ENCODE measurements at regions not wholly inside any gene's neighbourhood (a gene's known extent, or its start where the extent isn't known, plus 50 kb on each side); places are given as distances from the start of the nearest gene placed in this dataset.

DNA sequence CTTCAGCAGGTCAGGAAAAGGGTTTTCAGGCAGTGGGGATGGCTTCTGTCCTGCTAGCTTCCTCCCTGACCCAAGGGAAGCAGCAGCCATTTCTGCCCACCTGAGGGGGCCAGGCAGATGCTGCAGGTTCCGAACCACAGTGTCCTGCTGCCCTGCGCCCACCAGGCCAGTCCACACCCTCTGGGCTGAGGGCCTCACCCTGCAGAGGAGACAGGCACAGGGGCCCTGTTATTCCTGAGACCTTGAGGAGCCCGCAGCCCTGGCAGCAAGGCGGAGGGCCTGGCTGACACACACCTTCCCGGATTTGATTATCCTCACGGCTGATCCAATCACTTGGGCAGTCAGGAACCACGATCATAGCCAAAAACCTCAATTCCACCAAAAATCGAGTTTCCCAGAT lies 725.8 kb downstream of the BRD1 start:
- POLR2A ChIA-PET = no interaction called here
- no peaks in the 10 kb centered on the region for H3K9me2 ChIP-seq (ENCODE audit: insufficient read depth)
- DNase-seq (ENCODE audit: low read depth, low spot score) (no peak), ATAC-seq (no peak)
- H3K4me1 ChIP-seq (ENCODE audit: control insufficient read depth in 1 of 2, insufficient read depth in 2 of 2, low read length in 2 of 2) = peaks cover 8 to 13% of the 10 kb centered on the region in 2 experiments
- no TSS peak for BruUV-seq (replicated peaks)
- no peak overlapping the region for H3K27ac ChIP-seq (ENCODE audit: low read depth, low read length)
- H3K79me2 ChIP-seq (ENCODE audit: insufficient read depth, low read length) = no peaks in the 10 kb centered on the region
- no peak overlapping the region for H2AFZ ChIP-seq (ENCODE audit: low read depth, low read length, poor library complexity, severe bottlenecking)
- RAD21 ChIA-PET (ENCODE audit: low non-redundant PET in 1 of 2, low total read pairs in 2 of 2, uncharacterized antibody in 2 of 2, unreplicated experiment in 2 of 2) = no interaction called here
- CTCF ChIA-PET = no interaction called here
- no peaks in the 10 kb centered on the region for H3K9me3 ChIP-seq (ENCODE audit: control insufficient read depth in 1 of 2, insufficient read depth in 1 of 2, low read depth in 1 of 2, low read length in 2 of 2)
- TF ChIP-seq, protein P1, sequence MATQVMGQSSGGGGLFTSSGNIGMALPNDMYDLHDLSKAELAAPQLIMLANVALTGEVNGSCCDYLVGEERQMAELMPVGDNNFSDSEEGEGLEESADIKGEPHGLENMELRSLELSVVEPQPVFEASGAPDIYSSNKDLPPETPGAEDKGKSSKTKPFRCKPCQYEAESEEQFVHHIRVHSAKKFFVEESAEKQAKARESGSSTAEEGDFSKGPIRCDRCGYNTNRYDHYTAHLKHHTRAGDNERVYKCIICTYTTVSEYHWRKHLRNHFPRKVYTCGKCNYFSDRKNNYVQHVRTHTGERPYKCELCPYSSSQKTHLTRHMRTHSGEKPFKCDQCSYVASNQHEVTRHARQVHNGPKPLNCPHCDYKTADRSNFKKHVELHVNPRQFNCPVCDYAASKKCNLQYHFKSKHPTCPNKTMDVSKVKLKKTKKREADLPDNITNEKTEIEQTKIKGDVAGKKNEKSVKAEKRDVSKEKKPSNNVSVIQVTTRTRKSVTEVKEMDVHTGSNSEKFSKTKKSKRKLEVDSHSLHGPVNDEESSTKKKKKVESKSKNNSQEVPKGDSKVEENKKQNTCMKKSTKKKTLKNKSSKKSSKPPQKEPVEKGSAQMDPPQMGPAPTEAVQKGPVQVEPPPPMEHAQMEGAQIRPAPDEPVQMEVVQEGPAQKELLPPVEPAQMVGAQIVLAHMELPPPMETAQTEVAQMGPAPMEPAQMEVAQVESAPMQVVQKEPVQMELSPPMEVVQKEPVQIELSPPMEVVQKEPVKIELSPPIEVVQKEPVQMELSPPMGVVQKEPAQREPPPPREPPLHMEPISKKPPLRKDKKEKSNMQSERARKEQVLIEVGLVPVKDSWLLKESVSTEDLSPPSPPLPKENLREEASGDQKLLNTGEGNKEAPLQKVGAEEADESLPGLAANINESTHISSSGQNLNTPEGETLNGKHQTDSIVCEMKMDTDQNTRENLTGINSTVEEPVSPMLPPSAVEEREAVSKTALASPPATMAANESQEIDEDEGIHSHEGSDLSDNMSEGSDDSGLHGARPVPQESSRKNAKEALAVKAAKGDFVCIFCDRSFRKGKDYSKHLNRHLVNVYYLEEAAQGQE (IDR thresholded peaks at IDR 0.05; ENCODE audit: low read depth) = no peak
- TF ChIP-seq, protein P2, sequence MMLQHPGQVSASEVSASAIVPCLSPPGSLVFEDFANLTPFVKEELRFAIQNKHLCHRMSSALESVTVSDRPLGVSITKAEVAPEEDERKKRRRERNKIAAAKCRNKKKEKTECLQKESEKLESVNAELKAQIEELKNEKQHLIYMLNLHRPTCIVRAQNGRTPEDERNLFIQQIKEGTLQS (IDR thresholded peaks at IDR 0.05) = no peak
- TF ChIP-seq EZH2phosphoT487 (IDR thresholded peaks at IDR 0.05; ENCODE audit: borderline replicate concordance) (no peak), CBX3 (IDR thresholded peaks at IDR 0.05; ENCODE audit: low read depth) (no peak), CEBPB (IDR thresholded peaks at IDR 0.05; ENCODE audit: low read depth) (no peak), YY1 (IDR thresholded peaks at IDR 0.05; ENCODE audit: extremely low read depth, insufficient replicate concordance, low read depth, low read length) (no peak)
- H3K4me3 ChIP-seq (replicated peaks in 1 of 2; ENCODE audit: low read depth in 1 of 2, low read length in 2 of 2) = no peak overlapping the region
- H3K4me2 ChIP-seq (ENCODE audit: low read length) = no peak overlapping the region
- H4K20me1 ChIP-seq (ENCODE audit: insufficient read depth) = no peaks in the 10 kb centered on the region
- no peak overlapping the region for H3K9ac ChIP-seq (ENCODE audit: low read length)
- no peaks in the 10 kb centered on the region for H3K36me3 ChIP-seq (ENCODE audit: control insufficient read depth in 1 of 2, insufficient read depth in 2 of 2, low read length in 2 of 2)
- peaks cover 19% of the 10 kb centered on the region for H3K27me3 ChIP-seq (ENCODE audit: insufficient read depth, low read length)
- intact Hi-C loops (cut with micrococcal nuclease) = no loop called here

DNA sequence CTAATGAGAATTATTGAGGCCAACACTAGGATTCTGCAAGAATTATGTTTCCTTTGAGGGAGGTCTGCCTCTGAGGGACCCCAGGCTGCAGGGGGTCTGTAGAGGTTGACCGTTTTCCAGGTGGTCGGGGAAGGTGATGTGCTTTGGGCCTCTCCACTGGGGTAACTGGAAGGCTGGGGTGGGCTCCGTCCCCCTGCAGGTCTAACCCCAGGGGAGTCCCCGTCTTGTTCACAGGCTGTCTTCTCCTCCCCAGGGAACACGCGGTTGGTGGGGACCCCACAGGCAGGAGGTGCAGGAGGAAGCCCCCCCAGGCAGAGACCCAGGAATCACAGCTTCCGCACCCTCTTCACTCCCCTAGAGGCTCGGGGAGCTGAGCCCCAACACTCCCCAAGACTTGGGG lies 726.4 kb downstream of the BRD1 start:
- H3K4me3 ChIP-seq (replicated peaks in 1 of 2; ENCODE audit: low read depth in 1 of 2, low read length in 2 of 2) = no peak overlapping the region
- H3K79me2 ChIP-seq (ENCODE audit: insufficient read depth, low read length) = no peaks in the 10 kb centered on the region
- H3K27ac ChIP-seq (ENCODE audit: low read depth, low read length) = no peak overlapping the region
- H3K27me3 ChIP-seq (ENCODE audit: insufficient read depth, low read length) = peaks cover 13% of the 10 kb centered on the region; the same call in 1 of the 2 replicates
- POLR2A ChIA-PET = no interaction called here
- intact Hi-C loops (cut with micrococcal nuclease) = no loop called here
- no peak overlapping the region for H3K9ac ChIP-seq (ENCODE audit: low read length)
- no peak for DNase-seq (ENCODE audit: low read depth, low spot score)
- H3K36me3 ChIP-seq (ENCODE audit: control insufficient read depth in 1 of 2, insufficient read depth in 2 of 2, low read length in 2 of 2) = no peaks in the 10 kb centered on the region
- no peaks in the 10 kb centered on the region for H3K9me3 ChIP-seq (ENCODE audit: control insufficient read depth in 1 of 2, insufficient read depth in 1 of 2, low read depth in 1 of 2, low read length in 2 of 2)
- H3K4me2 ChIP-seq (ENCODE audit: low read length) = no peak overlapping the region
- CTCF ChIA-PET = no interaction called here
- peaks cover 8 to 13% of the 10 kb centered on the region in 2 experiments for H3K4me1 ChIP-seq (ENCODE audit: control insufficient read depth in 1 of 2, insufficient read depth in 2 of 2, low read length in 2 of 2)
- RAD21 ChIA-PET (ENCODE audit: low non-redundant PET in 1 of 2, low total read pairs in 2 of 2, uncharacterized antibody in 2 of 2, unreplicated experiment in 2 of 2) = no interaction called here
- TF ChIP-seq YY1 (IDR thresholded peaks at IDR 0.05; ENCODE audit: extremely low read depth, insufficient replicate concordance, low read depth, low read length) (no peak), CEBPB (IDR thresholded peaks at IDR 0.05; ENCODE audit: low read depth) (no peak), FOSL1 (IDR thresholded peaks at IDR 0.05; ENCODE audit: low read depth) (no peak), ZFX (IDR thresholded peaks at IDR 0.05) (no peak), POLR2A (IDR thresholded peaks at IDR 0.05; ENCODE audit: borderline replicate concordance, extremely low read depth, insufficient read depth, insufficient read length) (no peak), RAD21 (IDR thresholded peaks at IDR 0.05; ENCODE audit: low read depth) (no peak), CBX3 (IDR thresholded peaks at IDR 0.05; ENCODE audit: low read depth) (no peak), ZNF274 (IDR thresholded peaks at IDR 0.05; ENCODE audit: low read depth, low read length) (no peak), EZH2phosphoT487 (IDR thresholded peaks at IDR 0.05; ENCODE audit: borderline replicate concordance) (no peak), JUND (IDR thresholded peaks at IDR 0.05) (no peak), TCF7L2 (IDR thresholded peaks at IDR 0.05; ENCODE audit: borderline replicate concordance, extremely low read depth, insufficient read depth, insufficient read length) (no peak), EGR1 (IDR thresholded peaks at IDR 0.05; ENCODE audit: low read depth) (no peak)
- TF ChIP-seq, protein P3, sequence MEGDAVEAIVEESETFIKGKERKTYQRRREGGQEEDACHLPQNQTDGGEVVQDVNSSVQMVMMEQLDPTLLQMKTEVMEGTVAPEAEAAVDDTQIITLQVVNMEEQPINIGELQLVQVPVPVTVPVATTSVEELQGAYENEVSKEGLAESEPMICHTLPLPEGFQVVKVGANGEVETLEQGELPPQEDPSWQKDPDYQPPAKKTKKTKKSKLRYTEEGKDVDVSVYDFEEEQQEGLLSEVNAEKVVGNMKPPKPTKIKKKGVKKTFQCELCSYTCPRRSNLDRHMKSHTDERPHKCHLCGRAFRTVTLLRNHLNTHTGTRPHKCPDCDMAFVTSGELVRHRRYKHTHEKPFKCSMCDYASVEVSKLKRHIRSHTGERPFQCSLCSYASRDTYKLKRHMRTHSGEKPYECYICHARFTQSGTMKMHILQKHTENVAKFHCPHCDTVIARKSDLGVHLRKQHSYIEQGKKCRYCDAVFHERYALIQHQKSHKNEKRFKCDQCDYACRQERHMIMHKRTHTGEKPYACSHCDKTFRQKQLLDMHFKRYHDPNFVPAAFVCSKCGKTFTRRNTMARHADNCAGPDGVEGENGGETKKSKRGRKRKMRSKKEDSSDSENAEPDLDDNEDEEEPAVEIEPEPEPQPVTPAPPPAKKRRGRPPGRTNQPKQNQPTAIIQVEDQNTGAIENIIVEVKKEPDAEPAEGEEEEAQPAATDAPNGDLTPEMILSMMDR (IDR thresholded peaks at IDR 0.05 in 2 of 3, conservative IDR thresholded peaks at IDR 0.05 in 1 of 3; ENCODE audit: borderline replicate concordance in 1 of 3, insufficient read depth in 1 of 3, low read depth in 2 of 3, low read length in 2 of 3) = no peak
- TF ChIP-seq, protein P4, sequence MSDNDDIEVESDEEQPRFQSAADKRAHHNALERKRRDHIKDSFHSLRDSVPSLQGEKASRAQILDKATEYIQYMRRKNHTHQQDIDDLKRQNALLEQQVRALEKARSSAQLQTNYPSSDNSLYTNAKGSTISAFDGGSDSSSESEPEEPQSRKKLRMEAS (IDR thresholded peaks at IDR 0.05) = no peak
- H2AFZ ChIP-seq (ENCODE audit: low read depth, low read length, poor library complexity, severe bottlenecking) = no peak overlapping the region
- no peaks in the 10 kb centered on the region for H3K9me2 ChIP-seq (ENCODE audit: insufficient read depth)
- no peak for ATAC-seq
- BruUV-seq (replicated peaks) = no TSS peak
- no peaks in the 10 kb centered on the region for H4K20me1 ChIP-seq (ENCODE audit: insufficient read depth)
